KMS-11 (cell line): ENCODE measurements at regions not wholly inside any gene's neighbourhood (a gene's known extent, or its start where the extent isn't known, plus 50 kb on each side); places are given as distances from the start of the nearest gene placed in this dataset.
"Not testable (repeated sequence)": the region's sequence is repeated elsewhere in the genome, so short reads cannot be mapped to it uniquely, and the experiment has no call there.

Experiments used
- H2AFZ ChIP-seq: fragments of 200-600 bp; sonication (generic); 2 replicates; pipeline ENCODE4 v1.6.1; 2016; ENCODE audit warnings: antibody characterized with exemption, mixed run types, low read depth
- H3K27ac ChIP-seq: fragments of 200-600 bp; sonication (generic); 2 replicates; pipeline ENCODE4 v1.6.1; 2016; ENCODE audit warnings: mild to moderate bottlenecking, mixed run types
- H3K27me3 ChIP-seq: fragments of 200-600 bp; sonication (generic); 2 replicates; pipeline ENCODE4 v1.6.1; 2017; ENCODE audit warnings: mild to moderate bottlenecking, low read depth, mixed run types, moderate library complexity; ENCODE audit not compliant: insufficient read depth
- H3K36me3 ChIP-seq: fragments of 200-600 bp; sonication (generic); 2 replicates; pipeline ENCODE4 v1.6.1; 2017; ENCODE audit warnings: mild to moderate bottlenecking, mixed run types; ENCODE audit not compliant: insufficient read depth
- H3K4me1 ChIP-seq: fragments of 200-600 bp; sonication (generic); 2 replicates; pipeline ENCODE4 v1.6.1; 2016; ENCODE audit warnings: mild to moderate bottlenecking, low read depth, mixed run types; ENCODE audit not compliant: poor library complexity, severe bottlenecking
- H3K4me2 ChIP-seq: fragments of 200-600 bp; sonication (generic); 2 replicates; pipeline ENCODE4 v1.7.0; 2016; ENCODE audit warnings: mild to moderate bottlenecking, mixed run types
- H3K4me3 ChIP-seq: fragments of 200-600 bp; sonication (generic); IDR thresholded peaks from 2 replicates; pipeline ENCODE4 v1.6.1; 2017; ENCODE audit warnings: low read depth, low read length, mixed read lengths; ENCODE audit not compliant: insufficient read depth
- H3K79me2 ChIP-seq: fragments of 200-600 bp; sonication (generic); 2 replicates; pipeline ENCODE4 v1.6.1; 2016; ENCODE audit warnings: low read depth, mixed run types; ENCODE audit not compliant: insufficient read depth
- H3K9ac ChIP-seq: fragments of 200-600 bp; sonication (generic); 2 replicates; pipeline ENCODE4 v1.6.1; 2016; ENCODE audit warnings: mild to moderate bottlenecking, mixed run types
- H4K20me1 ChIP-seq: fragments of 200-600 bp; sonication (generic); 2 replicates; pipeline ENCODE4 v1.6.1; 2016; ENCODE audit warnings: mild to moderate bottlenecking, mixed run types; ENCODE audit not compliant: insufficient read depth
- TF ChIP-seq, protein P1 (sequence below): fragments of 200-600 bp; sonication (generic); conservative IDR thresholded peaks from 2 replicates; pipeline ENCODE4 v1.6.1; 2017; ENCODE audit warnings: low read depth, mild to moderate bottlenecking, antibody characterized with exemption, low read length, moderate library complexity, mixed read lengths

- TF ChIP-seq, protein P1, sequence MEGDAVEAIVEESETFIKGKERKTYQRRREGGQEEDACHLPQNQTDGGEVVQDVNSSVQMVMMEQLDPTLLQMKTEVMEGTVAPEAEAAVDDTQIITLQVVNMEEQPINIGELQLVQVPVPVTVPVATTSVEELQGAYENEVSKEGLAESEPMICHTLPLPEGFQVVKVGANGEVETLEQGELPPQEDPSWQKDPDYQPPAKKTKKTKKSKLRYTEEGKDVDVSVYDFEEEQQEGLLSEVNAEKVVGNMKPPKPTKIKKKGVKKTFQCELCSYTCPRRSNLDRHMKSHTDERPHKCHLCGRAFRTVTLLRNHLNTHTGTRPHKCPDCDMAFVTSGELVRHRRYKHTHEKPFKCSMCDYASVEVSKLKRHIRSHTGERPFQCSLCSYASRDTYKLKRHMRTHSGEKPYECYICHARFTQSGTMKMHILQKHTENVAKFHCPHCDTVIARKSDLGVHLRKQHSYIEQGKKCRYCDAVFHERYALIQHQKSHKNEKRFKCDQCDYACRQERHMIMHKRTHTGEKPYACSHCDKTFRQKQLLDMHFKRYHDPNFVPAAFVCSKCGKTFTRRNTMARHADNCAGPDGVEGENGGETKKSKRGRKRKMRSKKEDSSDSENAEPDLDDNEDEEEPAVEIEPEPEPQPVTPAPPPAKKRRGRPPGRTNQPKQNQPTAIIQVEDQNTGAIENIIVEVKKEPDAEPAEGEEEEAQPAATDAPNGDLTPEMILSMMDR: no peak
- Histone ChIP-seq H3K27me3 (no peaks in the 10 kb centered on the region), H3K4me1 (no peaks in the 10 kb centered on the region), H3K4me3 (no peak overlapping the region), H2AFZ (no peak overlapping the region), H3K79me2 (no peaks in the 10 kb centered on the region), H3K27ac (no peak overlapping the region), H3K4me2 (no peak overlapping the region), H3K36me3 (no peaks in the 10 kb centered on the region), H4K20me1 (no peaks in the 10 kb centered on the region), H3K9ac (no peak overlapping the region)
Observed at GRCh38 chr18:24613896-24614640, 153.6 kb downstream of the HRH4 start.

DNA sequence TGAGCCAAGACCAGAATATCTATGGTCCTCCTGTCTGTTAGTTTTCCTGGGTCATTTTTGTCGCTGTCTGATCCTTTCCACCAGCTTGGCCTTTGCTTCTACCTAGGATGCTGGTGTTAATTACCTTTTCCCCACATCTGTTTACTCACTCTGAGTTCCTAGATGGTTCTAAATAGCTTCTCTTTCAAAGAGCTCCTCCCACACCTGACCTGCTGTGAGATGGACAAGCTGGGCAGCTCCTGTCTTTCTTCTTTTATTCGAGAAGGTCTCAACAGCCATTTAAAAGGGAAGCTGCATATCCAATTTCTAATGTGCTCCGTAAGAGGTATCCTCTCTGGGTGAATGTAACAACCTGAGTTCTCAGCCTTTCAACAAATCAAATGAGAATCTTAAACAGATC, 156.2 kb downstream of the HRH4 start:
- TF ChIP-seq, protein P1: no peak
- no peak overlapping the region for H3K9ac ChIP-seq
- no peak overlapping the region for H3K27ac ChIP-seq
- no peaks in the 10 kb centered on the region for H3K79me2 ChIP-seq
- no peaks in the 10 kb centered on the region for H3K4me1 ChIP-seq
- no peak overlapping the region for H3K4me3 ChIP-seq
- H3K36me3 ChIP-seq: no peaks in the 10 kb centered on the region
- no peak overlapping the region for H2AFZ ChIP-seq
- no peaks in the 10 kb centered on the region for H4K20me1 ChIP-seq
- no peaks in the 10 kb centered on the region for H3K27me3 ChIP-seq
- no peak overlapping the region for H3K4me2 ChIP-seq

DNA sequence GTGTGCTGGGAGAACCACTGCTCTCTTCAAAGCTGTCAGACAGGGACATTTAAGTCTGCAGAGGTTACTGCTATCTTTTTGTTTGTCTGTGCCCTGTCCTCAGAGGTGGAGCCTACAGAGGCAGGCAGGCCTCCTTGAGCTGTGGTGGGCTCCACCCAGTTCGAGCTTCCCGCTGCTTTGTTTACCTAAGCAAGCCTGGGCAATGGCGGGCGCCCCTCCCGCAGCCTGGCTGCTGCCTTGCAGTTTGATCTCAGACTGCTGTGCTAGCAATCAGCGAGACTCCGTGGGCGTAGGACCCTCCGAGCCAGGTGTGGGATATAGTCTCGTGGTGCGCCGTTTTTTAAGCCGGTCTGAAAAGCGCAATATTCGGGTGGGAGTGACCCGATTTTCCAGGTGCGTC, 164.0 kb downstream of the HRH4 start:
- not testable (repeated sequence) for H3K4me3 ChIP-seq, H3K36me3 ChIP-seq, H3K79me2 ChIP-seq, H3K27ac ChIP-seq, H2AFZ ChIP-seq, H3K27me3 ChIP-seq, H3K4me2 ChIP-seq, H3K4me1 ChIP-seq, H3K9ac ChIP-seq, H4K20me1 ChIP-seq

DNA sequence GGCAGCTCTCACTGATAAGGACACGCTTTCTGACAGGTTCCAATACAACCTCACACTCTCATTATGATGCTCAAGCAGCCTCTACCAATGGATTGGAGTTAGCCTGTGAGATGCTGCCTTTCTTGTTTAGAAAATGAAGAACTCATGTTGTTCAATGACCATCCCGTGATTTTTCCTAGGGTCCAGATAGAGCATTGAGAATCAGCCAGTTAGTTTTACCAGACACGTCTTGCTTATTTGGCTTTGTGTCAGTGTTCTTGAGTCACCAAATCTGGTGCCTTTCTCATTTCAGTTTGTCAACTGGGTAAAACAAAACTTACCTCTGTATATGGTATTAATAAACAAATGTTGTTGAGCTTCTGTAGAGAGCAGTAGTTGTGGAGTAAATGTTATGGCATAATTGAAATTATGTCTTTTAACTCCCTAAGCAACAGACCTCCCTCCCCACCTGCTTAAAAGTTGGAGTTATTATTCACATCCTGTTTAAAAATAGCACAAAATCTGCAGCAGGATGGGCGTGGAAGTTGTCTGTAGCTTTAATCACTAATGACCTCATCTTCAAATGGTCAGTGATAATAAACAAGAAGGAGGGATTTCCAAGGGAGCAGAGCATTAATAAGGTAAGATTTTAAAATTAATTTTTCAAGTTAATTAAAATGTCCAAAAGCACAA, 167.3 kb downstream of the HRH4 start:
- Histone ChIP-seq H2AFZ (no peak overlapping the region), H3K4me2 (no peak overlapping the region), H3K4me1 (no peaks in the 10 kb centered on the region), H4K20me1 (no peaks in the 10 kb centered on the region), H3K9ac (no peak overlapping the region), H3K4me3 (no peak overlapping the region), H3K36me3 (no peaks in the 10 kb centered on the region), H3K79me2 (no peaks in the 10 kb centered on the region), H3K27ac (no peak overlapping the region), H3K27me3 (no peaks in the 10 kb centered on the region)
- TF ChIP-seq, protein P1: no peak

- Histone ChIP-seq H3K4me2 (no peak overlapping the region), H3K79me2 (no peaks in the 10 kb centered on the region), H3K36me3 (no peaks in the 10 kb centered on the region), H2AFZ (no peak overlapping the region), H3K9ac (no peak overlapping the region), H3K4me1 (no peaks in the 10 kb centered on the region), H3K27ac (no peak overlapping the region), H3K4me3 (no peak overlapping the region), H4K20me1 (no peaks in the 10 kb centered on the region), H3K27me3 (no peaks in the 10 kb centered on the region)
- TF ChIP-seq, protein P1: no peak
Observed at GRCh38 chr18:24628326-24628725, 167.9 kb downstream of the HRH4 start.
